GM13977 (cell line): ENCODE measurements at regions not wholly inside any gene's neighbourhood (a gene's known extent, or its start where the extent isn't known, plus 50 kb on each side); places are given as distances from the start of the nearest gene placed in this dataset.

ENCODE experiments used
- DNase-seq: peaks from one replicate; pipeline ENCODE4 v3.0.0; 2012; ENCODE audit warnings: low spot score
- CTCF ChIP-seq: IDR thresholded peaks from 2 replicates; pipeline ENCODE4 v1.5.1; 2012; ENCODE audit warnings: mild to moderate bottlenecking, control low read depth; ENCODE audit not compliant: insufficient read depth; ENCODE audit errors: extremely low read depth, missing control alignments
- in situ Hi-C: fragments of 300-500 bp; cut with MboI; formaldehyde crosslinking; loops from one replicate; pipeline ENCODE4 v1.12.0; 2022; ENCODE audit warnings: low sequenced_read_pairs, low pct_unique_long_range_greater_than_20kb, mixed read lengths, inconsistent platforms; ENCODE audit not compliant: unreplicated experiment

- in situ Hi-C loops = no loop called here
- no peak for DNase-seq
- no peak for TF ChIP-seq CTCF
These were observed 359.6 kb downstream of the FOXO1 start for GRCh38 chr13:40306817-40307216.

GRCh38 chr13:40309881-40310280 is 356.6 kb downstream of the FOXO1 start:
- in situ Hi-C loops = no loop called here
- no peak for TF ChIP-seq CTCF
- DNase-seq = no peak

GRCh38 chr13:40311356-40312101 is 354.9 kb downstream of the FOXO1 start:
- DNase-seq = no peak
- TF ChIP-seq CTCF = no peak
- in situ Hi-C loops = no loop called here

GRCh38 chr13:40313269-40314200 is 352.9 kb downstream of the FOXO1 start:
- in situ Hi-C loops = no loop called here
- no peak for DNase-seq
- no peak for TF ChIP-seq CTCF

GRCh38 chr13:40315416-40316064 is 350.9 kb downstream of the FOXO1 start:
- in situ Hi-C loops = no loop called here
- TF ChIP-seq CTCF = no peak
- DNase-seq = no peak

GRCh38 chr13:40316301-40316700 is 350.1 kb downstream of the FOXO1 start:
- in situ Hi-C loops = no loop called here
- DNase-seq = no peak
- no peak for TF ChIP-seq CTCF
